GM23338 (cell line): ENCODE measurements at regions not wholly inside any gene's neighbourhood (a gene's known extent, or its start where the extent isn't known, plus 50 kb on each side); places are given as distances from the start of the nearest gene placed in this dataset.

Experiments
- ATAC-seq: fragments of 200-7000 bp; cut with Tn5 transposase; 3 replicates; pipeline ENCODE4 v1.9.1; 2020
- DNase-seq: peaks from one replicate; pipeline ENCODE4 v3.0.0-alpha.2; 2015; ENCODE audit warnings: low spot score
- H2AFZ ChIP-seq: fragments of 200-600 bp; sonication (generic); 2 replicates; pipeline ENCODE4 v1.8.0; 2016; ENCODE audit warnings: antibody characterized with exemption, mild to moderate bottlenecking, moderate library complexity
- H3F3A ChIP-seq: fragments of 200-600 bp; sonication (generic); replicated peaks from 2 replicates; pipeline ENCODE4 v1.8.0; 2017; ENCODE audit warnings: antibody characterized with exemption, mixed run types, low read depth
- H3K27ac ChIP-seq: fragments of 200-600 bp; sonication (generic); 2 replicates; pipeline ENCODE4 v1.6.1; 2016; ENCODE audit warnings: low read depth
- H3K27me3 ChIP-seq: fragments of 200-600 bp; sonication (generic); 2 replicates; pipeline ENCODE4 v1.8.0; 2016; ENCODE audit warnings: mild to moderate bottlenecking, mixed run types, moderate library complexity; ENCODE audit not compliant: insufficient read depth
- H3K36me3 ChIP-seq: fragments of 200-600 bp; sonication (generic); 2 replicates; pipeline ENCODE4 v1.8.0; 2016; ENCODE audit warnings: mild to moderate bottlenecking; ENCODE audit not compliant: insufficient read depth
- H3K4me1 ChIP-seq: fragments of 200-600 bp; sonication (generic); 2 replicates; pipeline ENCODE4 v1.8.0; 2016; ENCODE audit warnings: mild to moderate bottlenecking, moderate library complexity; ENCODE audit not compliant: insufficient read depth
- H3K4me2 ChIP-seq: fragments of 200-600 bp; sonication (generic); 2 replicates; pipeline ENCODE4 v1.7.1; 2017; ENCODE audit warnings: mixed run types
- H3K4me3 ChIP-seq: fragments of 200-600 bp; sonication (generic); 2 replicates; pipeline ENCODE4 v1.6.1; 2016; ENCODE audit warnings: mixed run types
- H3K79me2 ChIP-seq: fragments of 200-600 bp; sonication (generic); replicated peaks from 2 replicates; pipeline ENCODE4 v1.8.0; 2017; ENCODE audit warnings: mild to moderate bottlenecking; ENCODE audit not compliant: insufficient read depth
- H3K9me2 ChIP-seq: fragments of 200-600 bp; sonication (generic); 2 replicates; pipeline ENCODE4 v1.8.0; 2017; ENCODE audit not compliant: insufficient read depth
- H4K20me1 ChIP-seq: fragments of 200-600 bp; sonication (generic); replicated peaks from 2 replicates; pipeline ENCODE4 v1.8.0; 2017; ENCODE audit warnings: mild to moderate bottlenecking; ENCODE audit not compliant: insufficient read depth
- H3K27ac Mint-ChIP-seq: 2 replicates; pipeline ENCODE4 v1.8.0; 2020; ENCODE audit warnings: inconsistent platforms, mild to moderate bottlenecking, moderate library complexity, mixed read lengths
- H3K27me3 Mint-ChIP-seq: 3 replicates; pipeline ENCODE4 v1.8.0; 2022; ENCODE audit warnings: low read depth, mild to moderate bottlenecking, moderate library complexity, mixed read lengths, inconsistent platforms; ENCODE audit not compliant: insufficient read depth, poor library complexity
- H3K36me3 Mint-ChIP-seq: 3 replicates; pipeline ENCODE4 v1.8.0; 2021; ENCODE audit warnings: low read depth, mild to moderate bottlenecking, inconsistent platforms, moderate library complexity, mixed read lengths
- H3K4me1 Mint-ChIP-seq: 3 replicates; pipeline ENCODE4 v1.8.0; 2020; ENCODE audit warnings: mild to moderate bottlenecking, inconsistent platforms, mixed read lengths
- H3K4me3 Mint-ChIP-seq: 3 replicates; pipeline ENCODE4 v1.8.0; 2021; ENCODE audit warnings: moderate library complexity, mild to moderate bottlenecking, inconsistent platforms, mixed read lengths
- H3K9me3 Mint-ChIP-seq: 3 replicates; pipeline ENCODE4 v1.8.0; 2020; ENCODE audit warnings: moderate library complexity, mild to moderate bottlenecking, inconsistent platforms, mixed read lengths
- CREB1 ChIP-seq: fragments of 250-450 bp; sonication (Bioruptor Pico); IDR thresholded peaks from 2 replicates; pipeline ENCODE4 v1.5.0; 2020; ENCODE audit warnings: low read depth, mild to moderate bottlenecking, moderate library complexity
- ETS1 ChIP-seq: IDR thresholded peaks from 2 replicates; pipeline ENCODE4 v1.6.1; 2016; ENCODE audit warnings: antibody characterized with exemption
- EZH2 ChIP-seq: fragments of 200-600 bp; sonication (generic); IDR thresholded peaks from one replicate; pipeline ENCODE4 v1.8.0; 2017; ENCODE audit warnings: antibody characterized with exemption, mild to moderate bottlenecking, low read depth; ENCODE audit not compliant: unreplicated experiment
- EZH2phosphoT487 ChIP-seq: fragments of 200-600 bp; sonication (generic); IDR thresholded peaks from one replicate; pipeline ENCODE4 v1.8.1; 2018; ENCODE audit warnings: antibody characterized with exemption; ENCODE audit not compliant: unreplicated experiment
- JUNB ChIP-seq: IDR thresholded peaks from one replicate; pipeline ENCODE4 v1.6.1; 2016; ENCODE audit warnings: antibody characterized with exemption; ENCODE audit not compliant: unreplicated experiment
- NANOG ChIP-seq: IDR thresholded peaks from 2 replicates; pipeline ENCODE4 v1.6.1; 2016; ENCODE audit warnings: antibody characterized with exemption, borderline replicate concordance
- POLR2AphosphoS5 ChIP-seq: IDR thresholded peaks from 2 replicates; pipeline ENCODE4 v1.6.1; 2016; ENCODE audit warnings: antibody characterized with exemption, low read depth
- STAT1 ChIP-seq: IDR thresholded peaks from one replicate; pipeline ENCODE4 v1.6.1; 2016; ENCODE audit warnings: antibody characterized with exemption; ENCODE audit not compliant: unreplicated experiment
- ZNF114 ChIP-seq: fragments of 250-450 bp; sonication (Bioruptor Pico); IDR thresholded peaks from 2 replicates; pipeline ENCODE4 v1.5.0; 2020; ENCODE audit warnings: mild to moderate bottlenecking, moderate library complexity
- ZNF331 ChIP-seq: fragments of 250-450 bp; sonication (Bioruptor Pico); IDR thresholded peaks from 2 replicates; pipeline ENCODE4 v1.5.0; 2020; ENCODE audit warnings: low read depth, mild to moderate bottlenecking, moderate library complexity
- TF ChIP-seq, protein P1 (sequence below): fragments of 250-450 bp; sonication (Bioruptor Pico); IDR thresholded peaks from 2 replicates; pipeline ENCODE4 v1.5.0; 2020; ENCODE audit warnings: mild to moderate bottlenecking, moderate library complexity
- TF ChIP-seq, protein P2 (sequence below), 2 experiments: fragments of 200-600 bp in 1 of 2; sonication (generic) in 1 of 2; conservative IDR thresholded peaks; 2 replicates each; pipeline versions ENCODE4 v1.5.1 to v1.6.1; 2016 to 2017; ENCODE audit warnings: antibody characterized with exemption in 2 of 2, low read depth in 2 of 2, mild to moderate bottlenecking in 2 of 2, moderate library complexity in 1 of 2
- TF ChIP-seq, protein P3 (sequence below): IDR thresholded peaks from one replicate; pipeline ENCODE4 v1.6.1; 2018; ENCODE audit warnings: antibody characterized with exemption; ENCODE audit not compliant: unreplicated experiment

DNA sequence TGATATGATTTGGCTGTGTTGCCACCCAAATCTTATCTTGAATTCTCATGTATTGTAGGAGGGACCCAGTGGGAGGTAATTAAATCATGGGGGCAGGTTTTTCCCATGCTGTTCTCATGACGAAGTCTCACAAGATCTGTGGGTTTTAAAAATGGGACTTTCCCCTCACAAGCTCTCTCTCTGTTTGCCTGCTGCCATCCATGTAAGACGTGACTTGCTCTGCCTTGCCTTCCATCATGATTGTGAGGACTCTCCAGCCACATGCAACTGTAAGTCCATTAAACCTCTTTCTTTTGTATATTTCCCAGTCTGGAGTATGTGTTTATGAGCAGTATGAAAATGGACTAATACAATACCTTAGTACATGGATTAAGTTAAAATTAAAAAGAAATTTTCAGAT, 1094.7 kb upstream of the SLC39A10 start:
- no peak for TF ChIP-seq ETS1
- TF ChIP-seq, protein P1, sequence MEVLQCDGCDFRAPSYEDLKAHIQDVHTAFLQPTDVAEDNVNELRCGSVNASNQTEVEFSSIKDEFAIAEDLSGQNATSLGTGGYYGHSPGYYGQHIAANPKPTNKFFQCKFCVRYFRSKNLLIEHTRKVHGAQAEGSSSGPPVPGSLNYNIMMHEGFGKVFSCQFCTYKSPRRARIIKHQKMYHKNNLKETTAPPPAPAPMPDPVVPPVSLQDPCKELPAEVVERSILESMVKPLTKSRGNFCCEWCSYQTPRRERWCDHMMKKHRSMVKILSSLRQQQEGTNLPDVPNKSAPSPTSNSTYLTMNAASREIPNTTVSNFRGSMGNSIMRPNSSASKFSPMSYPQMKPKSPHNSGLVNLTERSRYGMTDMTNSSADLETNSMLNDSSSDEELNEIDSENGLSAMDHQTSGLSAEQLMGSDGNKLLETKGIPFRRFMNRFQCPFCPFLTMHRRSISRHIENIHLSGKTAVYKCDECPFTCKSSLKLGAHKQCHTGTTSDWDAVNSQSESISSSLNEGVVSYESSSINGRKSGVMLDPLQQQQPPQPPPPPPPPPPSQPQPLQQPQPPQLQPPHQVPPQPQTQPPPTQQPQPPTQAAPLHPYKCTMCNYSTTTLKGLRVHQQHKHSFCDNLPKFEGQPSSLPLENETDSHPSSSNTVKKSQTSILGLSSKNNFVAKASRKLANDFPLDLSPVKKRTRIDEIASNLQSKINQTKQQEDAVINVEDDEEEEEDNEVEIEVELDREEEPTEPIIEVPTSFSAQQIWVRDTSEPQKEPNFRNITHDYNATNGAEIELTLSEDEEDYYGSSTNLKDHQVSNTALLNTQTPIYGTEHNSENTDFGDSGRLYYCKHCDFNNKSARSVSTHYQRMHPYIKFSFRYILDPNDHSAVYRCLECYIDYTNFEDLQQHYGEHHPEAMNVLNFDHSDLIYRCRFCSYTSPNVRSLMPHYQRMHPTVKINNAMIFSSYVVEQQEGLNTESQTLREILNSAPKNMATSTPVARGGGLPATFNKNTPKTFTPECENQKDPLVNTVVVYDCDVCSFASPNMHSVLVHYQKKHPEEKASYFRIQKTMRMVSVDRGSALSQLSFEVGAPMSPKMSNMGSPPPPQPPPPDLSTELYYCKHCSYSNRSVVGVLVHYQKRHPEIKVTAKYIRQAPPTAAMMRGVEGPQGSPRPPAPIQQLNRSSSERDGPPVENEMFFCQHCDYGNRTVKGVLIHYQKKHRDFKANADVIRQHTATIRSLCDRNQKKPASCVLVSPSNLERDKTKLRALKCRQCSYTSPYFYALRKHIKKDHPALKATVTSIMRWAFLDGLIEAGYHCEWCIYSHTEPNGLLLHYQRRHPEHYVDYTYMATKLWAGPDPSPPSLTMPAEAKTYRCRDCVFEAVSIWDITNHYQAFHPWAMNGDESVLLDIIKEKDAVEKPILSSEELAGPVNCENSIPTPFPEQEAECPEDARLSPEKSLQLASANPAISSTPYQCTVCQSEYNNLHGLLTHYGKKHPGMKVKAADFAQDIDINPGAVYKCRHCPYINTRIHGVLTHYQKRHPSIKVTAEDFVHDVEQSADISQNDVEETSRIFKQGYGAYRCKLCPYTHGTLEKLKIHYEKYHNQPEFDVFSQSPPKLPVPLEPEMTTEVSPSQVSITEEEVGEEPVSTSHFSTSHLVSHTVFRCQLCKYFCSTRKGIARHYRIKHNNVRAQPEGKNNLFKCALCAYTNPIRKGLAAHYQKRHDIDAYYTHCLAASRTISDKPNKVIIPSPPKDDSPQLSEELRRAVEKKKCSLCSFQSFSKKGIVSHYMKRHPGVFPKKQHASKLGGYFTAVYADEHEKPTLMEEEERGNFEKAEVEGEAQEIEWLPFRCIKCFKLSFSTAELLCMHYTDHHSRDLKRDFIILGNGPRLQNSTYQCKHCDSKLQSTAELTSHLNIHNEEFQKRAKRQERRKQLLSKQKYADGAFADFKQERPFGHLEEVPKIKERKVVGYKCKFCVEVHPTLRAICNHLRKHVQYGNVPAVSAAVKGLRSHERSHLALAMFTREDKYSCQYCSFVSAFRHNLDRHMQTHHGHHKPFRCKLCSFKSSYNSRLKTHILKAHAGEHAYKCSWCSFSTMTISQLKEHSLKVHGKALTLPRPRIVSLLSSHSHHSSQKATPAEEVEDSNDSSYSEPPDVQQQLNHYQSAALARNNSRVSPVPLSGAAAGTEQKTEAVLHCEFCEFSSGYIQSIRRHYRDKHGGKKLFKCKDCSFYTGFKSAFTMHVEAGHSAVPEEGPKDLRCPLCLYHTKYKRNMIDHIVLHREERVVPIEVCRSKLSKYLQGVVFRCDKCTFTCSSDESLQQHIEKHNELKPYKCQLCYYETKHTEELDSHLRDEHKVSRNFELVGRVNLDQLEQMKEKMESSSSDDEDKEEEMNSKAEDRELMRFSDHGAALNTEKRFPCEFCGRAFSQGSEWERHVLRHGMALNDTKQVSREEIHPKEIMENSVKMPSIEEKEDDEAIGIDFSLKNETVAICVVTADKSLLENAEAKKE: no peak
- no peak for TF ChIP-seq STAT1
- TF ChIP-seq NANOG: no peak
- no peak for TF ChIP-seq EZH2phosphoT487
- TF ChIP-seq CREB1 (CRISPR knock-in tag): no peak
- no peak for TF ChIP-seq JUNB
- TF ChIP-seq, protein P2, sequence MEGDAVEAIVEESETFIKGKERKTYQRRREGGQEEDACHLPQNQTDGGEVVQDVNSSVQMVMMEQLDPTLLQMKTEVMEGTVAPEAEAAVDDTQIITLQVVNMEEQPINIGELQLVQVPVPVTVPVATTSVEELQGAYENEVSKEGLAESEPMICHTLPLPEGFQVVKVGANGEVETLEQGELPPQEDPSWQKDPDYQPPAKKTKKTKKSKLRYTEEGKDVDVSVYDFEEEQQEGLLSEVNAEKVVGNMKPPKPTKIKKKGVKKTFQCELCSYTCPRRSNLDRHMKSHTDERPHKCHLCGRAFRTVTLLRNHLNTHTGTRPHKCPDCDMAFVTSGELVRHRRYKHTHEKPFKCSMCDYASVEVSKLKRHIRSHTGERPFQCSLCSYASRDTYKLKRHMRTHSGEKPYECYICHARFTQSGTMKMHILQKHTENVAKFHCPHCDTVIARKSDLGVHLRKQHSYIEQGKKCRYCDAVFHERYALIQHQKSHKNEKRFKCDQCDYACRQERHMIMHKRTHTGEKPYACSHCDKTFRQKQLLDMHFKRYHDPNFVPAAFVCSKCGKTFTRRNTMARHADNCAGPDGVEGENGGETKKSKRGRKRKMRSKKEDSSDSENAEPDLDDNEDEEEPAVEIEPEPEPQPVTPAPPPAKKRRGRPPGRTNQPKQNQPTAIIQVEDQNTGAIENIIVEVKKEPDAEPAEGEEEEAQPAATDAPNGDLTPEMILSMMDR (conservative IDR thresholded peaks at IDR 0.05; ENCODE audit: low read depth in 2 of 2): no peak
- TF ChIP-seq, protein P3, sequence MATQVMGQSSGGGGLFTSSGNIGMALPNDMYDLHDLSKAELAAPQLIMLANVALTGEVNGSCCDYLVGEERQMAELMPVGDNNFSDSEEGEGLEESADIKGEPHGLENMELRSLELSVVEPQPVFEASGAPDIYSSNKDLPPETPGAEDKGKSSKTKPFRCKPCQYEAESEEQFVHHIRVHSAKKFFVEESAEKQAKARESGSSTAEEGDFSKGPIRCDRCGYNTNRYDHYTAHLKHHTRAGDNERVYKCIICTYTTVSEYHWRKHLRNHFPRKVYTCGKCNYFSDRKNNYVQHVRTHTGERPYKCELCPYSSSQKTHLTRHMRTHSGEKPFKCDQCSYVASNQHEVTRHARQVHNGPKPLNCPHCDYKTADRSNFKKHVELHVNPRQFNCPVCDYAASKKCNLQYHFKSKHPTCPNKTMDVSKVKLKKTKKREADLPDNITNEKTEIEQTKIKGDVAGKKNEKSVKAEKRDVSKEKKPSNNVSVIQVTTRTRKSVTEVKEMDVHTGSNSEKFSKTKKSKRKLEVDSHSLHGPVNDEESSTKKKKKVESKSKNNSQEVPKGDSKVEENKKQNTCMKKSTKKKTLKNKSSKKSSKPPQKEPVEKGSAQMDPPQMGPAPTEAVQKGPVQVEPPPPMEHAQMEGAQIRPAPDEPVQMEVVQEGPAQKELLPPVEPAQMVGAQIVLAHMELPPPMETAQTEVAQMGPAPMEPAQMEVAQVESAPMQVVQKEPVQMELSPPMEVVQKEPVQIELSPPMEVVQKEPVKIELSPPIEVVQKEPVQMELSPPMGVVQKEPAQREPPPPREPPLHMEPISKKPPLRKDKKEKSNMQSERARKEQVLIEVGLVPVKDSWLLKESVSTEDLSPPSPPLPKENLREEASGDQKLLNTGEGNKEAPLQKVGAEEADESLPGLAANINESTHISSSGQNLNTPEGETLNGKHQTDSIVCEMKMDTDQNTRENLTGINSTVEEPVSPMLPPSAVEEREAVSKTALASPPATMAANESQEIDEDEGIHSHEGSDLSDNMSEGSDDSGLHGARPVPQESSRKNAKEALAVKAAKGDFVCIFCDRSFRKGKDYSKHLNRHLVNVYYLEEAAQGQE: no peak
- no peak for TF ChIP-seq EZH2
- TF ChIP-seq ZNF331 (CRISPR knock-in tag): no peak
- no peak for TF ChIP-seq POLR2AphosphoS5
- TF ChIP-seq ZNF114: no peak
- DNase-seq (no peak), ATAC-seq (no peak)
- Mint-ChIP-seq H3K27ac (no peak overlapping the region), H3K4me3 (no peak overlapping the region), H3K4me1 (no peaks in the 10 kb centered on the region), H3K27me3 (no peaks in the 10 kb centered on the region), H3K9me3 (peaks cover 18% of the 10 kb centered on the region; the same call in 2 of the 3 replicates), H3K36me3 (peaks cover 13% of the 10 kb centered on the region; the same call in 2 of the 3 replicates)
- Histone ChIP-seq H3K27me3 (no peaks in the 10 kb centered on the region), H3K4me3 (no peak overlapping the region), H2AFZ (no peak overlapping the region), H3K4me2 (no peak overlapping the region), H3K9me2 (no peaks in the 10 kb centered on the region), H3F3A (no peaks in the 10 kb centered on the region), H3K27ac (no peak overlapping the region), H4K20me1 (no peaks in the 10 kb centered on the region), H3K36me3 (no peaks in the 10 kb centered on the region), H3K4me1 (no peaks in the 10 kb centered on the region), H3K79me2 (no peaks in the 10 kb centered on the region)
